ENCODE measurements at regions not wholly inside any gene's neighbourhood (a gene's known extent, or its start where the extent isn't known, plus 50 kb on each side); places are given as distances from the start of the nearest gene placed in this dataset.

GRCh38 chr1:96041470-96041869 lies 680.1 kb upstream of the PTBP2 start:
- no peak overlapping the region for H3K4me3 ChIP-seq (ENCODE audit: low read depth in 2 of 2, low read length in 1 of 2)
- H3K4me1 ChIP-seq (ENCODE audit: control insufficient read depth in 1 of 2, insufficient read depth in 2 of 2, low read depth in 1 of 2, low read length in 1 of 2), result no peaks in the 10 kb centered on the region
- CTCF ChIA-PET, result no interaction called here
- TF ChIP-seq POLR2AphosphoS5 (IDR thresholded peaks at IDR 0.05; ENCODE audit: low read depth, low read length) (no peak), SIN3A (IDR thresholded peaks at IDR 0.05; ENCODE audit: borderline replicate concordance, low read depth, low read length) (no peak), YY1 (IDR thresholded peaks at IDR 0.05; ENCODE audit: low read depth) (no peak), TAF1 (IDR thresholded peaks at IDR 0.05; ENCODE audit: borderline replicate concordance, low read depth, low read length) (no peak), USF1 (IDR thresholded peaks at IDR 0.05; ENCODE audit: borderline replicate concordance, low read depth) (no peak), RXRA (IDR thresholded peaks at IDR 0.05; ENCODE audit: borderline replicate concordance, low read depth) (no peak), EP300 (IDR thresholded peaks at IDR 0.05; ENCODE audit: borderline replicate concordance in 1 of 2, low read depth in 1 of 2, low read length in 1 of 2) (no peak), TCF12 (IDR thresholded peaks at IDR 0.05) (no peak), RFX5 (IDR thresholded peaks at IDR 0.05; ENCODE audit: low read length) (no peak), GATA2 (CRISPR knock-in tag; IDR thresholded peaks at IDR 0.05) (no peak), ZBTB33 (IDR thresholded peaks at IDR 0.05; ENCODE audit: borderline replicate concordance, low read depth) (no peak)
- H4K20me1 ChIP-seq (ENCODE audit: insufficient read depth), result no peaks in the 10 kb centered on the region
- no peaks in the 10 kb centered on the region for H3K9me2 ChIP-seq
- H3F3A ChIP-seq (replicated peaks; ENCODE audit: insufficient read depth), result no peaks in the 10 kb centered on the region
- H3K27ac ChIP-seq (ENCODE audit: low read depth in 2 of 2, low read length in 1 of 2), result no peak overlapping the region
- no peaks in the 10 kb centered on the region for H3K27me3 ChIP-seq (ENCODE audit: insufficient read depth)
- H3K36me3 ChIP-seq (replicated peaks in 1 of 2; ENCODE audit: control insufficient read depth in 1 of 2, insufficient read depth in 2 of 2, low read length in 1 of 2), result no peaks in the 10 kb centered on the region
- no peak for DNase-seq
- H3K9ac ChIP-seq, result no peak overlapping the region
- no peak overlapping the region for H3K4me2 ChIP-seq
- no peaks in the 10 kb centered on the region for H3K9me3 ChIP-seq
- no peaks in the 10 kb centered on the region for H3K79me2 ChIP-seq (ENCODE audit: insufficient read depth)
- WGBS (ENCODE audit: low lambda C conversion rate), result 39% methylated on average over 4 of the region's 4 CpGs
- POLR2A ChIA-PET, result no interaction called here
- H2AFZ ChIP-seq (ENCODE audit: low read depth), result no peak overlapping the region

DNA sequence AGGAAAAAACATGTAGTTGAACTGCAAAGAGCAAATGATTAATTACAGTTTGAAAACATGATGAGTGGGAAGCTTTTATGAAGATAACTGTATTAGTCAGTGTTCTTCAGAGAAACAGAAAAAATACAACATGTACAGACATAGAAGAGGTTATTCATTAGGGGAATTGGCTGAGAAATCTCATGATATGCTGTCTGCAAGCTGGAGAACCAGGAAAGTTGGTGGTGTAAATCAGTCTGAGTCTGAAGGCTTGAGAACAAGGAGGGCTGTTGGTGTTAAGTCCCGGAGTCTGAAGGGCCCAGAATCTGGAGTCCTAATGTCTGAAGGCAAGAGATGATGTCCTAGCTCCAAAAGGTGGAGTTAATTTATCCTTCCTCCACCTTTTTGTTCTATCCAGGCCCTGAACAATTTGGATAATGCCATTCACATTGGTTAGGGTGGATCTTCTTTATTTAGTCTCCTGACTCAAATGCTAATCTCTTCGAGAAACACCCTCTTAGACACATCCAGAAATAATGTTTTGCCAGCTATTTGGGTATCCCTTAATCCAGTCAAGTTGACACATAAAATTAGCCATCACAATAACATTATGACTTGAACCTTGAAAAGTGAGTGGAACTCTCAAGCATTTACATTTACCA lies 672.9 kb upstream of the PTBP2 start:
- Histone ChIP-seq H4K20me1 (ENCODE audit: insufficient read depth) (no peaks in the 10 kb centered on the region), H3K36me3 (replicated peaks in 1 of 2; ENCODE audit: control insufficient read depth in 1 of 2, insufficient read depth in 2 of 2, low read length in 1 of 2) (no peaks in the 10 kb centered on the region), H3K9ac (no peak overlapping the region), H3F3A (replicated peaks; ENCODE audit: insufficient read depth) (no peaks in the 10 kb centered on the region), H3K4me1 (ENCODE audit: control insufficient read depth in 1 of 2, insufficient read depth in 2 of 2, low read depth in 1 of 2, low read length in 1 of 2) (no peaks in the 10 kb centered on the region), H3K4me2 (no peak overlapping the region), H3K79me2 (ENCODE audit: insufficient read depth) (no peaks in the 10 kb centered on the region), H3K4me3 (ENCODE audit: low read depth in 2 of 2, low read length in 1 of 2) (no peak overlapping the region), H2AFZ (ENCODE audit: low read depth) (no peak overlapping the region), H3K9me3 (no peaks in the 10 kb centered on the region), H3K27ac (ENCODE audit: low read depth in 2 of 2, low read length in 1 of 2) (no peak overlapping the region), H3K27me3 (ENCODE audit: insufficient read depth) (no peaks in the 10 kb centered on the region), H3K9me2 (no peaks in the 10 kb centered on the region)
- CTCF ChIA-PET, result no interaction called here
- DNase-seq, result no peak
- WGBS (ENCODE audit: low lambda C conversion rate), result 13% methylated on average over 2 of the region's 2 CpGs
- POLR2A ChIA-PET, result no interaction called here
- TF ChIP-seq SIN3A (IDR thresholded peaks at IDR 0.05; ENCODE audit: borderline replicate concordance, low read depth, low read length) (no peak), RFX5 (IDR thresholded peaks at IDR 0.05; ENCODE audit: low read length) (no peak), TEAD4 (IDR thresholded peaks at IDR 0.05; ENCODE audit: borderline replicate concordance, insufficient read depth) (no peak), NFIC (IDR thresholded peaks at IDR 0.05; ENCODE audit: borderline replicate concordance) (no peak), MEF2A (IDR thresholded peaks at IDR 0.05; ENCODE audit: borderline replicate concordance, low read depth) (no peak), CTCF (IDR thresholded peaks at IDR 0.05) (no peak), EP300 (IDR thresholded peaks at IDR 0.05; ENCODE audit: borderline replicate concordance in 1 of 2, low read depth in 1 of 2, low read length in 1 of 2) (no peak), TCF12 (IDR thresholded peaks at IDR 0.05) (no peak), REST (IDR thresholded peaks at IDR 0.05; ENCODE audit: low read depth, low read length) (no peak), TAF1 (IDR thresholded peaks at IDR 0.05; ENCODE audit: borderline replicate concordance, low read depth, low read length) (no peak), YY1 (IDR thresholded peaks at IDR 0.05; ENCODE audit: low read depth) (no peak)
- TF ChIP-seq, protein P1, sequence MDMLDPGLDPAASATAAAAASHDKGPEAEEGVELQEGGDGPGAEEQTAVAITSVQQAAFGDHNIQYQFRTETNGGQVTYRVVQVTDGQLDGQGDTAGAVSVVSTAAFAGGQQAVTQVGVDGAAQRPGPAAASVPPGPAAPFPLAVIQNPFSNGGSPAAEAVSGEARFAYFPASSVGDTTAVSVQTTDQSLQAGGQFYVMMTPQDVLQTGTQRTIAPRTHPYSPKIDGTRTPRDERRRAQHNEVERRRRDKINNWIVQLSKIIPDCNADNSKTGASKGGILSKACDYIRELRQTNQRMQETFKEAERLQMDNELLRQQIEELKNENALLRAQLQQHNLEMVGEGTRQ (IDR thresholded peaks at IDR 0.05; ENCODE audit: borderline replicate concordance, low read depth, low read length), result no peak

Data from SK-N-SH (cell line).